SK-N-SH (cell line): ENCODE measurements at regions not wholly inside any gene's neighbourhood (a gene's known extent, or its start where the extent isn't known, plus 50 kb on each side); places are given as distances from the start of the nearest gene placed in this dataset.

Source experiments
- CTCF ChIA-PET: fragments of 300-600, 350-600 bp; formaldehyde crosslinking; extraction: SDS; loops from one replicate; lab custom pipeline; 2021; lab: Yijun Ruan, JAX
- POLR2A ChIA-PET: fragments of 350-600 bp; sonication (Branson Sonifier 250); formaldehyde crosslinking; extraction: SDS; loops from one replicate; lab custom pipeline; 2020; ENCODE audit warnings: antibody characterized with exemption, inconsistent platforms; lab: Yijun Ruan, JAX
- DNase-seq: peaks from one replicate; pipeline ENCODE4 v3.0.0; 2012
- H2AFZ ChIP-seq: fragments of 200-600 bp; sonication (generic); 2 replicates; pipeline ENCODE4 v1.8.1; 2016; ENCODE audit warnings: antibody characterized with exemption, mild to moderate bottlenecking, low read depth
- H3F3A ChIP-seq: fragments of 200-600 bp; sonication (generic); replicated peaks from 2 replicates; pipeline ENCODE3; 2016; ENCODE audit warnings: antibody characterized with exemption, mild to moderate bottlenecking; ENCODE audit not compliant: insufficient read depth
- H3K27ac ChIP-seq, 2 experiments: fragments of 200-500 bp in 1 of 2; fragments of 200-600 bp in 1 of 2; sonication (Bioruptor generic) in 1 of 2; sonication (generic), shearing (Covaris generic) in 1 of 2; 2 replicates each; pipeline versions ENCODE4 v1.5.1 to v1.6.1; 2014 to 2016; ENCODE audit warnings: low read depth in 2 of 2, inconsistent platforms in 1 of 2, low read length in 1 of 2, mild to moderate bottlenecking in 1 of 2, mixed read lengths in 1 of 2
- H3K27me3 ChIP-seq: fragments of 200-600 bp; sonication (generic), shearing (Covaris generic); 2 replicates; pipeline ENCODE4 v1.6.1; 2016; ENCODE audit warnings: mixed run types; ENCODE audit not compliant: insufficient read depth
- H3K36me3 ChIP-seq, 2 experiments: fragments of 200-500 bp in 1 of 2; fragments of 200-600 bp in 1 of 2; sonication (Bioruptor generic) in 1 of 2; sonication (generic) in 1 of 2; replicated peaks in 1 of 2; 2 replicates each; pipeline versions ENCODE3 to v1.5.1; 2014 to 2016; ENCODE audit warnings: low read length in 1 of 2, mild to moderate bottlenecking in 1 of 2; ENCODE audit not compliant: insufficient read depth in 2 of 2, control insufficient read depth in 1 of 2
- H3K4me1 ChIP-seq, 2 experiments: fragments of 200-500 bp in 1 of 2; fragments of 200-600 bp in 1 of 2; sonication (Bioruptor generic) in 1 of 2; sonication (generic), shearing (Covaris generic) in 1 of 2; 2 replicates each; pipeline versions ENCODE4 v1.5.1 to v1.6.1; 2014 to 2016; ENCODE audit warnings: low read depth in 1 of 2, low read length in 1 of 2, mixed run types in 1 of 2; ENCODE audit not compliant: insufficient read depth in 2 of 2, control insufficient read depth in 1 of 2
- H3K4me2 ChIP-seq: fragments of 200-600 bp; sonication (generic), shearing (Covaris generic); 2 replicates; pipeline ENCODE4 v1.6.1; 2017; ENCODE audit warnings: mixed run types
- H3K4me3 ChIP-seq, 2 experiments: fragments of 200-500 bp in 1 of 2; fragments of 200-600 bp in 1 of 2; sonication (Bioruptor generic) in 1 of 2; sonication (generic), shearing (Covaris generic) in 1 of 2; 2 replicates each; pipeline versions ENCODE4 v1.5.1 to v1.8.1; 2014 to 2016; ENCODE audit warnings: low read depth in 2 of 2, inconsistent platforms in 1 of 2, low read length in 1 of 2, mild to moderate bottlenecking in 1 of 2, mixed read lengths in 1 of 2, moderate library complexity in 1 of 2
- H3K79me2 ChIP-seq: fragments of 200-600 bp; sonication (generic); 2 replicates; pipeline ENCODE4 v1.8.1; 2017; ENCODE audit warnings: mild to moderate bottlenecking; ENCODE audit not compliant: insufficient read depth
- H3K9ac ChIP-seq: fragments of 200-600 bp; sonication (generic); 2 replicates; pipeline ENCODE4 v1.6.1; 2017; ENCODE audit warnings: mixed run types
- H3K9me2 ChIP-seq: fragments of 200-600 bp; sonication (generic); 2 replicates; pipeline ENCODE4 v1.6.1; 2017; ENCODE audit warnings: mixed run types
- H3K9me3 ChIP-seq: fragments of 200-600 bp; sonication (generic); 2 replicates; pipeline ENCODE4 v1.6.1; 2017; ENCODE audit warnings: mixed run types, mild to moderate bottlenecking, moderate library complexity
- H4K20me1 ChIP-seq: fragments of 200-600 bp; sonication (generic); 2 replicates; pipeline ENCODE4 v1.6.1; 2017; ENCODE audit warnings: mild to moderate bottlenecking, mixed run types; ENCODE audit not compliant: insufficient read depth
- CHD2 ChIP-seq: fragments of 150-350 bp; IDR thresholded peaks from 2 replicates; pipeline ENCODE4 v1.6.1; 2018; ENCODE audit warnings: low read length; ENCODE audit not compliant: partially characterized antibody
- ELF1 ChIP-seq: IDR thresholded peaks from 2 replicates; pipeline ENCODE4 v1.4.0; 2012
- EZH2phosphoT487 ChIP-seq: fragments of 200-600 bp; sonication (generic); IDR thresholded peaks from 2 replicates; pipeline ENCODE4 v1.6.1; 2017; ENCODE audit warnings: low read depth, mixed run types, mild to moderate bottlenecking, antibody characterized with exemption, moderate library complexity, borderline replicate concordance
- FOSL2 ChIP-seq: IDR thresholded peaks from 2 replicates; pipeline ENCODE4 v1.4.0; 2012; ENCODE audit warnings: low read depth, mild to moderate bottlenecking, moderate library complexity, borderline replicate concordance
- FOXJ3 ChIP-seq: sonication (generic); formaldehyde crosslinking; IDR thresholded peaks from 2 replicates; pipeline ENCODE4 v1.5.1; 2020; ENCODE audit warnings: mild to moderate bottlenecking, missing genetic modification reagents
- GABPA ChIP-seq: IDR thresholded peaks from 2 replicates; pipeline ENCODE4 v1.4.0; 2012; ENCODE audit warnings: low read depth, mild to moderate bottlenecking
- GATA2 ChIP-seq: sonication (generic); formaldehyde crosslinking; IDR thresholded peaks from 2 replicates; pipeline ENCODE4 v1.5.0; 2020; ENCODE audit warnings: mild to moderate bottlenecking, missing genetic modification reagents
- MEF2A ChIP-seq: IDR thresholded peaks from 2 replicates; pipeline ENCODE4 v1.4.0; 2012; ENCODE audit warnings: low read depth, borderline replicate concordance
- NRF1 ChIP-seq: IDR thresholded peaks from 2 replicates; pipeline ENCODE4 v1.6.1; 2012; ENCODE audit warnings: low read depth, mild to moderate bottlenecking, low read length
- RCOR1 ChIP-seq: fragments of 150-350 bp; IDR thresholded peaks from 2 replicates; pipeline ENCODE4 v1.6.1; 2017; ENCODE audit warnings: antibody characterized with exemption, low read length
- SIN3A ChIP-seq: IDR thresholded peaks from 2 replicates; pipeline ENCODE4 v1.6.1; 2012; ENCODE audit warnings: low read depth, mild to moderate bottlenecking, low read length, moderate library complexity, borderline replicate concordance
- SMC3 ChIP-seq: IDR thresholded peaks from 2 replicates; pipeline ENCODE4 v1.6.1; 2012; ENCODE audit warnings: low read depth, low read length, improper control_type of control experiment
- TCF12 ChIP-seq: IDR thresholded peaks from 2 replicates; pipeline ENCODE4 v1.4.0; 2012
- TEAD4 ChIP-seq: IDR thresholded peaks from 2 replicates; pipeline ENCODE4 v1.4.0; 2012; ENCODE audit warnings: mild to moderate bottlenecking, borderline replicate concordance; ENCODE audit not compliant: insufficient read depth
- YY1 ChIP-seq: IDR thresholded peaks from 2 replicates; pipeline ENCODE4 v1.4.0; 2012; ENCODE audit warnings: low read depth, mild to moderate bottlenecking
- WGBS: methylation state at CpG from one replicate; pipeline ENCODE4 v1.1.6; 2017; ENCODE audit warnings: low lambda C conversion rate; 5-methylcytosine and 5-hydroxymethylcytosine counted together
- TF ChIP-seq, protein P1 (sequence below): IDR thresholded peaks from 2 replicates; pipeline ENCODE4 v1.6.1; 2012; ENCODE audit warnings: mild to moderate bottlenecking, low read depth, low read length, moderate library complexity
- TF ChIP-seq, protein P2 (sequence below): IDR thresholded peaks from 2 replicates; pipeline ENCODE4 v1.4.0; 2012; ENCODE audit warnings: low read depth
- TF ChIP-seq, protein P3 (sequence below): IDR thresholded peaks from 2 replicates; pipeline ENCODE4; 2012
- TF ChIP-seq, protein P4 (sequence below): fragments of 150-350 bp; IDR thresholded peaks from 2 replicates; pipeline ENCODE4 v1.6.1; 2016; ENCODE audit warnings: mild to moderate bottlenecking, low read depth, low read length

DNA sequence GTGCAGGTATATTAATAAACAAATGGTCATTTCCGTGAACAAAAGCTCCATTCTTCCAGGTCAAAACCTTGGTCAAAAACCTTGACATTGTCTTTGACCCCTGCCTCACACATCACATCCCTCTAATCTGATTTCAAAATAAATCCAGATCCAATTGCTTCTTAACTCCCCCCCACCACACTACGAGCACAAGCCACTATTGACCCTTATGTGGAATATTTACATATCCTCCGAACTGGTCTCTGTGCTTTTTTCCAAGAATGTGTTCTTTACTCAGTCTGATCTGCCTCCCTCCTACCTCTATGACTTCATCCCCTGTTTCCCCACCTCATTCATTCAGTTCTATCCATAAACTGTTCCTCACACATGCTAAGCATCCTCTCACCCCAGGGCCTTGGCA, 313.6 kb upstream of the NPVF start:
- Histone ChIP-seq H4K20me1 (no peaks in the 10 kb centered on the region), H3K4me1 (peaks cover 0 to 11% of the 10 kb centered on the region in 2 experiments; a peak in 1 of 4 replicates), H3K9me3 (no peaks in the 10 kb centered on the region), H3K79me2 (no peaks in the 10 kb centered on the region), H3K36me3 (no peaks in the 10 kb centered on the region), H3K4me2 (no peak overlapping the region), H3F3A (no peaks in the 10 kb centered on the region), H2AFZ (no peak overlapping the region), H3K27me3 (no peaks in the 10 kb centered on the region), H3K9ac (no peak overlapping the region), H3K4me3 (no peak overlapping the region), H3K27ac (no peak overlapping the region), H3K9me2 (no peaks in the 10 kb centered on the region)
- no peak for DNase-seq
- CTCF ChIA-PET: interaction anchor here (0.7 to 1.8 kb wide), 4 partner anchors 9 to 150 kb away, joined by 3 to 8 read pairs (median 6); no protein-coding TSS in a partner anchor
- TF ChIP-seq EZH2phosphoT487 (no peak), SIN3A (no peak), GABPA (no peak), TCF12 (no peak), RCOR1 (no peak), MEF2A (no peak), SMC3 (no peak), NRF1 (no peak), TEAD4 (no peak), ELF1 (no peak), CHD2 (no peak), FOXJ3 (CRISPR knock-in tag) (no peak), YY1 (no peak)
- TF ChIP-seq, protein P1, sequence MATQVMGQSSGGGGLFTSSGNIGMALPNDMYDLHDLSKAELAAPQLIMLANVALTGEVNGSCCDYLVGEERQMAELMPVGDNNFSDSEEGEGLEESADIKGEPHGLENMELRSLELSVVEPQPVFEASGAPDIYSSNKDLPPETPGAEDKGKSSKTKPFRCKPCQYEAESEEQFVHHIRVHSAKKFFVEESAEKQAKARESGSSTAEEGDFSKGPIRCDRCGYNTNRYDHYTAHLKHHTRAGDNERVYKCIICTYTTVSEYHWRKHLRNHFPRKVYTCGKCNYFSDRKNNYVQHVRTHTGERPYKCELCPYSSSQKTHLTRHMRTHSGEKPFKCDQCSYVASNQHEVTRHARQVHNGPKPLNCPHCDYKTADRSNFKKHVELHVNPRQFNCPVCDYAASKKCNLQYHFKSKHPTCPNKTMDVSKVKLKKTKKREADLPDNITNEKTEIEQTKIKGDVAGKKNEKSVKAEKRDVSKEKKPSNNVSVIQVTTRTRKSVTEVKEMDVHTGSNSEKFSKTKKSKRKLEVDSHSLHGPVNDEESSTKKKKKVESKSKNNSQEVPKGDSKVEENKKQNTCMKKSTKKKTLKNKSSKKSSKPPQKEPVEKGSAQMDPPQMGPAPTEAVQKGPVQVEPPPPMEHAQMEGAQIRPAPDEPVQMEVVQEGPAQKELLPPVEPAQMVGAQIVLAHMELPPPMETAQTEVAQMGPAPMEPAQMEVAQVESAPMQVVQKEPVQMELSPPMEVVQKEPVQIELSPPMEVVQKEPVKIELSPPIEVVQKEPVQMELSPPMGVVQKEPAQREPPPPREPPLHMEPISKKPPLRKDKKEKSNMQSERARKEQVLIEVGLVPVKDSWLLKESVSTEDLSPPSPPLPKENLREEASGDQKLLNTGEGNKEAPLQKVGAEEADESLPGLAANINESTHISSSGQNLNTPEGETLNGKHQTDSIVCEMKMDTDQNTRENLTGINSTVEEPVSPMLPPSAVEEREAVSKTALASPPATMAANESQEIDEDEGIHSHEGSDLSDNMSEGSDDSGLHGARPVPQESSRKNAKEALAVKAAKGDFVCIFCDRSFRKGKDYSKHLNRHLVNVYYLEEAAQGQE: no peak
- TF ChIP-seq, protein P2, sequence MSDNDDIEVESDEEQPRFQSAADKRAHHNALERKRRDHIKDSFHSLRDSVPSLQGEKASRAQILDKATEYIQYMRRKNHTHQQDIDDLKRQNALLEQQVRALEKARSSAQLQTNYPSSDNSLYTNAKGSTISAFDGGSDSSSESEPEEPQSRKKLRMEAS: no peak
- 15% methylated on average over 3 of the region's 3 CpGs for WGBS
- POLR2A ChIA-PET: no interaction called here

DNA sequence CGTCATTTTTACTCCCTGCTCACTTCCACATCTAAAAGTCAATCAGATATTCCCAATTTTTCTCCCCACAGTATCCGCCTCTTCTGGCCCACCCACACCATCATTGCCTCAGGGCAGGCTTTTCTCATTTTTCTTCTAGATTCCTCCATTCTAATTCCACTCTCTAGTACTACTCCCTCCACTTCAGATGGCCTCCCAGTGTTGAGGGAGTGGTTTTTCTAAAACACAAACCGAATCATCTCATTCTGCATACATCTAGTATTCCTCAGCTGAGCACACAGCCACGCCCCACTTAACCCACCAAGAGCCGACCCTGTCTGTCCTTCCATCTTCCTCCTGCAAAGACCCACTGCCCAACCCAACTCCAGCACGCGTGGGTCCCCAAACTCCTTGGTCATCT, 314.9 kb upstream of the NPVF start:
- H3K9me3 ChIP-seq: no peaks in the 10 kb centered on the region
- H3F3A ChIP-seq: no peaks in the 10 kb centered on the region
- H4K20me1 ChIP-seq: no peaks in the 10 kb centered on the region
- H3K4me1 ChIP-seq: peaks cover 0 to 15% of the 10 kb centered on the region in 2 experiments; a peak in 1 of 4 replicates
- POLR2A ChIA-PET: no interaction called here
- H3K9ac ChIP-seq: no peak overlapping the region
- 40% methylated on average over 7 of the region's 7 CpGs for WGBS
- no peaks in the 10 kb centered on the region for H3K36me3 ChIP-seq
- H3K27ac ChIP-seq: no peak overlapping the region
- no peak overlapping the region for H3K4me2 ChIP-seq
- DNase-seq: no peak
- no peaks in the 10 kb centered on the region for H3K27me3 ChIP-seq
- H3K79me2 ChIP-seq: no peaks in the 10 kb centered on the region
- H3K4me3 ChIP-seq: no peak overlapping the region
- no peaks in the 10 kb centered on the region for H3K9me2 ChIP-seq
- CTCF ChIA-PET: interaction anchor here (1.0 to 11.7 kb wide), 5 partner anchors 12 to 311 kb away, joined by 3 to 110 read pairs (median 9); no protein-coding TSS in a partner anchor
- no peak overlapping the region for H2AFZ ChIP-seq
- TF ChIP-seq FOSL2 (no peak), GATA2 (CRISPR knock-in tag) (no peak), CHD2 (no peak), EZH2phosphoT487 (no peak), ELF1 (no peak), TEAD4 (no peak)
- TF ChIP-seq, protein P3, sequence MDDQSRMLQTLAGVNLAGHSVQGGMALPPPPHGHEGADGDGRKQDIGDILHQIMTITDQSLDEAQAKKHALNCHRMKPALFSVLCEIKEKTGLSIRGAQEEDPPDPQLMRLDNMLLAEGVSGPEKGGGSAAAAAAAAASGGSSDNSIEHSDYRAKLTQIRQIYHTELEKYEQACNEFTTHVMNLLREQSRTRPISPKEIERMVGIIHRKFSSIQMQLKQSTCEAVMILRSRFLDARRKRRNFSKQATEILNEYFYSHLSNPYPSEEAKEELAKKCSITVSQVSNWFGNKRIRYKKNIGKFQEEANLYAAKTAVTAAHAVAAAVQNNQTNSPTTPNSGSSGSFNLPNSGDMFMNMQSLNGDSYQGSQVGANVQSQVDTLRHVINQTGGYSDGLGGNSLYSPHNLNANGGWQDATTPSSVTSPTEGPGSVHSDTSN: no peak
- TF ChIP-seq, protein P4, sequence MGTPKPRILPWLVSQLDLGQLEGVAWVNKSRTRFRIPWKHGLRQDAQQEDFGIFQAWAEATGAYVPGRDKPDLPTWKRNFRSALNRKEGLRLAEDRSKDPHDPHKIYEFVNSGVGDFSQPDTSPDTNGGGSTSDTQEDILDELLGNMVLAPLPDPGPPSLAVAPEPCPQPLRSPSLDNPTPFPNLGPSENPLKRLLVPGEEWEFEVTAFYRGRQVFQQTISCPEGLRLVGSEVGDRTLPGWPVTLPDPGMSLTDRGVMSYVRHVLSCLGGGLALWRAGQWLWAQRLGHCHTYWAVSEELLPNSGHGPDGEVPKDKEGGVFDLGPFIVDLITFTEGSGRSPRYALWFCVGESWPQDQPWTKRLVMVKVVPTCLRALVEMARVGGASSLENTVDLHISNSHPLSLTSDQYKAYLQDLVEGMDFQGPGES: no peak
- TF ChIP-seq, protein P1: no peak
